ENCODE measurements at regions not wholly inside any gene's neighbourhood (a gene's known extent, or its start where the extent isn't known, plus 50 kb on each side); places are given as distances from the start of the nearest gene placed in this dataset.

DNA sequence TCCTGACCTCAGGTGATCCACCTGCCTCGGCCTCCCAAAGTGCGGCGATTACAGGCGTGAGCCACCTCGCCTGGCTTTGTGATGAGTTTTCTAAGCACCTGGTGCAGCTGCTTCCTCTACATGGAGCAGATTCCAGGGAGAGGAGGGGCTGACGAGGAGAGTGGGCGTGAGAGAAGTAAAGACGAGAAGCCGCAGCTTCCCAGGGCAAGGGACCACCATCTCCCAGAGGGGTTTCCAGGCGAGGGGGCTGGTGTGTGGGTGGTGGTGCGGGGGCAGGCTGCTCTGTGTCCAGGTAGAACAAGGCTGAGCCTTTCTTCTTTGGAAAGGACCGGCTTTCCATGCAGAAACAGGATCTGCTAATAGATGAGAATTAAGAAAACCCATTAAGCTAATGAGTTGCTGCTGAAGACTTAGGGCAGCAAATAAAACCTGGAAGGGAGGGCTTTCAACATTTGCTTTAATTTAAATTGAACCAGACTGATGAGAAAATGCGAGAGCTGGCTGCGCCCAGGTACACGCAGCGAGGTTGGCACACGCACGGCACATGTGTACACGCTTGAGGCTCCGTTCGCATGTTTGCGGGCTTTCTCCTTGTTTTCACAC, 236.7 kb downstream of the RBFOX3 start:
- no peaks in the 10 kb centered on the region for H3K9me3 ChIP-seq
- no peak for TF ChIP-seq POLR2A (IDR thresholded peaks at IDR 0.05)
- TF ChIP-seq POLR2AphosphoS5 (IDR thresholded peaks at IDR 0.05): no peak
- TF ChIP-seq, protein P1, sequence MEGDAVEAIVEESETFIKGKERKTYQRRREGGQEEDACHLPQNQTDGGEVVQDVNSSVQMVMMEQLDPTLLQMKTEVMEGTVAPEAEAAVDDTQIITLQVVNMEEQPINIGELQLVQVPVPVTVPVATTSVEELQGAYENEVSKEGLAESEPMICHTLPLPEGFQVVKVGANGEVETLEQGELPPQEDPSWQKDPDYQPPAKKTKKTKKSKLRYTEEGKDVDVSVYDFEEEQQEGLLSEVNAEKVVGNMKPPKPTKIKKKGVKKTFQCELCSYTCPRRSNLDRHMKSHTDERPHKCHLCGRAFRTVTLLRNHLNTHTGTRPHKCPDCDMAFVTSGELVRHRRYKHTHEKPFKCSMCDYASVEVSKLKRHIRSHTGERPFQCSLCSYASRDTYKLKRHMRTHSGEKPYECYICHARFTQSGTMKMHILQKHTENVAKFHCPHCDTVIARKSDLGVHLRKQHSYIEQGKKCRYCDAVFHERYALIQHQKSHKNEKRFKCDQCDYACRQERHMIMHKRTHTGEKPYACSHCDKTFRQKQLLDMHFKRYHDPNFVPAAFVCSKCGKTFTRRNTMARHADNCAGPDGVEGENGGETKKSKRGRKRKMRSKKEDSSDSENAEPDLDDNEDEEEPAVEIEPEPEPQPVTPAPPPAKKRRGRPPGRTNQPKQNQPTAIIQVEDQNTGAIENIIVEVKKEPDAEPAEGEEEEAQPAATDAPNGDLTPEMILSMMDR (IDR thresholded peaks at IDR 0.05 in 8 of 11, conservative IDR thresholded peaks at IDR 0.05 in 3 of 11): no peak
- intact Hi-C loops (cut with DNase I; ENCODE audit: low total_unique reads): no loop called here
- H3K4me3 ChIP-seq: no peak overlapping the region
- H3K4me1 ChIP-seq: no peaks in the 10 kb centered on the region
- 64 to 78% (median 73%) methylated on average over 19 to 22 of the region's 22 CpGs for WGBS, 5 donors
- no peak overlapping the region for H3K27ac ChIP-seq
- DNase-seq: no peak
- H3K36me3 ChIP-seq: no peaks in the 10 kb centered on the region
- H3K27me3 ChIP-seq (replicated peaks in 1 of 7): peaks cover 0 to 94% (median 8%) of the 10 kb centered on the region in 7 donors

DNA sequence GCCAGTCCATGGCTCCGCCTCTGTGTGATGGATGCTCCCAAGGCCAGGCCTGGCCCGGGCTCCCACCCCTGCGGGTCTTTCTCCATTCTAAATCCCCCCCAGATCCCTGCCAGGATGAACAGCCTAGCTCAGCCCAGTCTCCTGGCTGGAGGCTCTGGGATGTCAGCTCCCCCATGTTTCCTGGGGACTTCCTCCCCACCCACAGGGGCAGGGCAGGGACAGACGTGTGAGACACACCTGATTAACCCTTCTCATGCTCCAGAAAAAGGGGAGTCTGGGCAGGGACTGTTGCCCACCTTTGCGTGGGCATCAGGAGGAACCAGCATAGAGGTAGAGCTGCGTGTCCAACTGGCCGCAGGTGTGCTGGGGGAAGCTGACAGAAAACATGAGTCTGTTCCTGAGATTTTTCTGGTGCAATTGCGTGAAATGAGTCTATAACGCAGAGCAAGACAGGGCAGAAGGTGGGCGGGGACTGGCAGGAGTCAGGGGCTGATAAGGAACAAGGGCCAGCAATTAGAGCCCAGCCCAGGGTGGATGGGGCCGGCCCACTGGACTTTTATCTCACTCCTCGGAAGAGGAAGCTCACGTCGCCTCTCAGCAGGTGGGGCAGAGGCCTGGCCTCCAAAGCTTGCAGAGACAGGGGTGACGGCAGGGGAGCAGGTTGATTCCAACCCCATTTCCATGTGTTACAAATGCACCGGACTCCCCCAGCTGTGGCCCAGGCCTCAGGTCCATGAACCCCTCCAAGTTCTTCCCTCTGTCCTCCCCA, 238.2 kb downstream of the RBFOX3 start:
- 48 to 59% (median 54%) methylated on average over 14 to 16 of the region's 16 CpGs for WGBS, 5 donors
- TF ChIP-seq, protein P1 (IDR thresholded peaks at IDR 0.05 in 8 of 11, conservative IDR thresholded peaks at IDR 0.05 in 3 of 11): no peak
- no peak for TF ChIP-seq POLR2AphosphoS5 (IDR thresholded peaks at IDR 0.05)
- no peak for TF ChIP-seq POLR2A (IDR thresholded peaks at IDR 0.05)
- Histone ChIP-seq H3K36me3 (no peaks in the 10 kb centered on the region), H3K9me3 (no peaks in the 10 kb centered on the region), H3K4me3 (no peak overlapping the region), H3K27ac (no peak overlapping the region), H3K4me1 (no peaks in the 10 kb centered on the region), H3K27me3 (replicated peaks in 1 of 7) (peaks cover 0 to 94% (median 6%) of the 10 kb centered on the region in 7 donors)
- intact Hi-C loops (cut with DNase I; ENCODE audit: low total_unique reads): no loop called here
- DNase-seq: no peak

DNA sequence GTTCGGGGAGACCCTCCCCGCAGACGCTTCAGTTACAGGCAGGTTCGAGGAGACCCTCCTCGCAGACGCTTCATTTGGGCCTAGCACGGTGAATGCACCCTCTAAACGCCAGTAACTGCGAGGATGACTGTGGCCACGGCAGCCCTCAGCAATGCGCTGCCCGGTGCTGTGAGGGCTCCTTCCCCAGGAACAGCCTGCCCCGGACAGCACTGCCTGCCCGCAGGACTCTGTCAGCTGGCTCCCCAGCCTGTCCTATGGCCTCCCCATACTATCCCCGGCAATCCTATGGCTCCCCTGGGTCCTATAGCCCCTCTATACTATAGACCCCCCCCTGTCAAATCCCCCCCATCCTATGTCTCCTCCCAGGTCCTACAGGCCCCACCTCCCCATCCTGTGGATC, 238.9 kb downstream of the RBFOX3 start:
- H3K36me3 ChIP-seq: no peaks in the 10 kb centered on the region
- H3K27ac ChIP-seq: no peak overlapping the region
- DNase-seq: no peak
- no peaks in the 10 kb centered on the region for H3K4me1 ChIP-seq
- intact Hi-C loops (cut with DNase I; ENCODE audit: low total_unique reads): no loop called here
- TF ChIP-seq, protein P1 (IDR thresholded peaks at IDR 0.05 in 8 of 11, conservative IDR thresholded peaks at IDR 0.05 in 3 of 11): no peak
- TF ChIP-seq POLR2AphosphoS5 (IDR thresholded peaks at IDR 0.05) (no peak), POLR2A (IDR thresholded peaks at IDR 0.05) (no peak)
- whole genome bisulfite sequencing, 5 donors: 57 to 83% (median 65%) methylated on average over 11 to 15 of the region's 15 CpGs
- H3K27me3 ChIP-seq (replicated peaks in 1 of 7): peaks cover 0 to 92% (median 0%) of the 10 kb centered on the region in 7 donors
- H3K4me3 ChIP-seq: no peak overlapping the region
- H3K9me3 ChIP-seq: no peaks in the 10 kb centered on the region

GRCh38 chr17:79370594-79370993, 240.3 kb downstream of the RBFOX3 start:
- Histone ChIP-seq H3K9me3 (no peaks in the 10 kb centered on the region), H3K36me3 (no peaks in the 10 kb centered on the region), H3K27me3 (replicated peaks in 1 of 7) (peaks cover 0 to 92% (median 2%) of the 10 kb centered on the region in 7 donors), H3K27ac (no peak overlapping the region), H3K4me3 (no peak overlapping the region), H3K4me1 (no peaks in the 10 kb centered on the region)
- no peak for DNase-seq
- WGBS, 5 donors: 72 to 84% (median 76%) methylated on average over 5 of the region's 5 CpGs
- intact Hi-C loops (cut with DNase I; ENCODE audit: low total_unique reads): no loop called here
- TF ChIP-seq POLR2AphosphoS5 (IDR thresholded peaks at IDR 0.05) (no peak), POLR2A (IDR thresholded peaks at IDR 0.05) (no peak)
- TF ChIP-seq, protein P1 (IDR thresholded peaks at IDR 0.05 in 8 of 11, conservative IDR thresholded peaks at IDR 0.05 in 3 of 11): no peak
